K562 (cell line): ENCODE measurements at regions not wholly inside any gene's neighbourhood (a gene's known extent, or its start where the extent isn't known, plus 50 kb on each side); places are given as distances from the start of the nearest gene placed in this dataset.

Experiments
- ATAC-seq: fragments of 200-7000 bp; cut with Tn5 transposase; 3 replicates; pipeline ENCODE4 v1.9.1; 2020; ENCODE audit warnings: moderate library complexity
- BruUV-seq: library from RNA; stranded (reverse); fragments of 400-500 nt; replicated peaks from 2 replicates; lab custom pipeline; 2021; lab: Mats Ljungman, UMichigan
- CTCF ChIA-PET: fragments of 300-600 bp; formaldehyde crosslinking; extraction: SDS; loops from one replicate; lab custom pipeline; 2021; ENCODE audit warnings: low intra/inter-chr PET ratio; lab: Yijun Ruan, JAX
- POLR2A ChIA-PET: fragments of 300-600, 350-650 bp; sonication (Branson Sonifier 250); formaldehyde crosslinking; extraction: SDS; loops from one replicate; lab custom pipeline; 2021; ENCODE audit warnings: antibody characterized with exemption, inconsistent platforms; lab: Yijun Ruan, JAX
- DNase-seq, 4 experiments: peaks; one replicate each; pipeline versions ENCODE4 v3.0.0 to v3.0.0-alpha.2; 2011 to 2018; ENCODE audit warnings: low spot score in 3 of 4, mixed read lengths in 3 of 4; ENCODE audit errors: extremely low read depth in 1 of 4
- FAIRE-seq: peaks from 2 replicates; lab custom pipeline; 2011; peaks lifted over from hg19 to GRCh38; lab: Jason Lieb, UNC
- H2AFZ ChIP-seq: 2 replicates; pipeline ENCODE4 v1.6.0; 2011; ENCODE audit warnings: low read depth, low read length, control low read depth, inconsistent platforms
- H3K27ac ChIP-seq: fragments of 200-600 bp; 3 replicates; pipeline ENCODE4 v1.8.0; 2011; ENCODE audit warnings: low read depth, mild to moderate bottlenecking, control low read depth, inconsistent platforms, low read length, moderate library complexity, mixed read lengths; ENCODE audit errors: extremely low read depth
- H3K27me3 ChIP-seq, 2 experiments: fragments of 300-600 bp in 1 of 2; 2 replicates in 1 of 2; 3 replicates in 1 of 2; pipeline versions ENCODE4 v1.6.0 to v1.8.0; 2011; ENCODE audit warnings: inconsistent platforms in 2 of 2, low read length in 2 of 2, mild to moderate bottlenecking in 1 of 2, mixed read lengths in 1 of 2, moderate library complexity in 1 of 2; ENCODE audit not compliant: control insufficient read depth in 2 of 2, insufficient read depth in 2 of 2
- H3K36me3 ChIP-seq: fragments of 300-600 bp; 3 replicates; pipeline ENCODE4 v1.8.0; 2011; ENCODE audit warnings: mild to moderate bottlenecking, low read length, inconsistent platforms; ENCODE audit not compliant: control insufficient read depth, insufficient read depth
- H3K4me1 ChIP-seq, 2 experiments: fragments of 200-600 bp in 1 of 2; replicated peaks in 1 of 2; 2 replicates in 1 of 2; 3 replicates in 1 of 2; pipeline versions ENCODE4 v1.5.1 to v1.8.0; 2011; ENCODE audit warnings: inconsistent platforms in 2 of 2, low read length in 2 of 2, mild to moderate bottlenecking in 1 of 2, mixed read lengths in 1 of 2, moderate library complexity in 1 of 2; ENCODE audit not compliant: control insufficient read depth in 2 of 2, insufficient read depth in 2 of 2
- H3K4me2 ChIP-seq: 2 replicates; pipeline ENCODE4 v1.6.1; 2011; ENCODE audit warnings: low read length, control low read depth, inconsistent platforms, mixed read lengths; ENCODE audit not compliant: insufficient read depth
- H3K4me3 ChIP-seq: fragments of 200-600 bp; sonication (generic), shearing (Covaris generic); 2 replicates; pipeline ENCODE4 v1.5.1; 2016; ENCODE audit warnings: control low read depth, inconsistent platforms
- H3K79me2 ChIP-seq: fragments of 200-600 bp; 3 replicates; pipeline ENCODE4 v1.8.0; 2011; ENCODE audit warnings: low read length, inconsistent platforms; ENCODE audit not compliant: control insufficient read depth, insufficient read depth
- H3K9ac ChIP-seq, 2 experiments: 2 replicates each; pipeline versions ENCODE4 v1.6.0 to v1.6.1; 2011; ENCODE audit warnings: low read depth in 2 of 2, low read length in 2 of 2, control low read depth in 1 of 2, inconsistent platforms in 1 of 2, mild to moderate bottlenecking in 1 of 2, mixed read lengths in 1 of 2; ENCODE audit not compliant: insufficient read depth in 1 of 2
- H3K9me1 ChIP-seq: one replicate; pipeline ENCODE4 v1.6.0; 2011; ENCODE audit warnings: inconsistent platforms, mild to moderate bottlenecking, low read length, moderate library complexity; ENCODE audit not compliant: control insufficient read depth, insufficient read depth
- H3K9me3 ChIP-seq: replicated peaks from 2 replicates; pipeline ENCODE4 v1.5.1; 2011; ENCODE audit warnings: low read depth, low read length, inconsistent platforms; ENCODE audit not compliant: control insufficient read depth, insufficient read depth
- H4K20me1 ChIP-seq: replicated peaks from 2 replicates; pipeline ENCODE4 v1.6.1; 2011; ENCODE audit warnings: low read length, inconsistent platforms, mixed read lengths; ENCODE audit not compliant: control insufficient read depth, insufficient read depth
- CC2D1A ChIP-seq: fragments of 450-650 bp; IDR thresholded peaks from 2 replicates; pipeline ENCODE4 v1.6.1; 2017; ENCODE audit warnings: mild to moderate bottlenecking
- CHCHD3 ChIP-seq: fragments of 250-450 bp; sonication (Bioruptor Pico); IDR thresholded peaks from 2 replicates; pipeline ENCODE4 v2.1.2; 2022; ENCODE audit warnings: mild to moderate bottlenecking
- CTCFL ChIP-seq: IDR thresholded peaks from 2 replicates; pipeline ENCODE4 v1.6.1; 2011; ENCODE audit warnings: borderline replicate concordance, low read depth, mild to moderate bottlenecking, moderate library complexity, low read length; ENCODE audit not compliant: insufficient read depth, poor library complexity, severe bottlenecking
- PCBP1 ChIP-seq: fragments of 200-400 bp; formaldehyde crosslinking; IDR thresholded peaks from 2 replicates; pipeline ENCODE4 v1.6.1; 2018; ENCODE audit warnings: mild to moderate bottlenecking, low read depth, low read length; ENCODE audit not compliant: poor library complexity, severe bottlenecking
- TCF3 ChIP-seq: sonication (generic); formaldehyde crosslinking; IDR thresholded peaks from 2 replicates; pipeline ENCODE4 v1.4.0; 2020; ENCODE audit warnings: mild to moderate bottlenecking, missing genetic modification reagents
- ZNF551 ChIP-seq: fragments of 250-450 bp; sonication (Bioruptor Pico); IDR thresholded peaks from 2 replicates; pipeline ENCODE4 v1.5.0; 2021; ENCODE audit warnings: mild to moderate bottlenecking, moderate library complexity
- WGBS: fragments of 100-300 bp; shearing (Covaris generic); methylation state at CpG from one replicate; pipeline ENCODE4 v1.1.6; 2016; ENCODE audit warnings: low coverage, mixed read lengths; ENCODE audit not compliant: insufficient coverage; ENCODE audit errors: missing lambda C conversion rate; 5-methylcytosine and 5-hydroxymethylcytosine counted together
- in situ Hi-C: fragments of 300-500 bp; cut with MboI; formaldehyde crosslinking; loops from 4 replicates; pipeline ENCODE4 v1.15.0; 2018; ENCODE audit warnings: inconsistent platforms, mixed read lengths
- intact Hi-C: fragments of 100-400 bp; cut with micrococcal nuclease; formaldehyde crosslinking; loops from 2 replicates; pipeline ENCODE4 v1.14.2; 2022

GRCh38 chr1:68827261-68827660 is 330.4 kb upstream of the DEPDC1 start (continued):
- TF ChIP-seq TCF3 (CRISPR knock-in tag): no peak
- TF ChIP-seq PCBP1: no peak
- no peak for TF ChIP-seq ZNF551
- no peak for TF ChIP-seq CTCFL
- TF ChIP-seq CHCHD3 (CRISPR knock-in tag): no peak

GRCh38 chr1:68828013-68828412 is 331.1 kb upstream of the DEPDC1 start:
- no TSS peak for BruUV-seq
- 0% methylated on average over 3 of the region's 3 CpGs for WGBS
- no peak for ATAC-seq

More at GRCh38 chr1:68828013-68828412, 331.1 kb upstream of the DEPDC1 start:
- Histone ChIP-seq H3K4me1 (no peaks in the 10 kb centered on the region), H2AFZ (no peak overlapping the region), H3K9me1 (no peaks in the 10 kb centered on the region), H4K20me1 (no peaks in the 10 kb centered on the region), H3K36me3 (no peaks in the 10 kb centered on the region), H3K27ac (no peak overlapping the region), H3K9me3 (peaks cover 3% of the 10 kb centered on the region), H3K27me3 (no peaks in the 10 kb centered on the region), H3K4me3 (no peak overlapping the region), H3K79me2 (no peaks in the 10 kb centered on the region), H3K9ac (no peak overlapping the region), H3K4me2 (no peak overlapping the region)
- in situ Hi-C loops (no loop called here), intact Hi-C loops (no loop called here)
- CTCF ChIA-PET: no interaction called here
- DNase-seq: no peak
- TF ChIP-seq CC2D1A: no peak
- POLR2A ChIA-PET: no interaction called here
- no peak for FAIRE-seq
